ENCODE measurements at regions not wholly inside any gene's neighbourhood (a gene's known extent, or its start where the extent isn't known, plus 50 kb on each side); places are given as distances from the start of the nearest gene placed in this dataset.

- TF ChIP-seq EZH2 (IDR thresholded peaks at IDR 0.05; ENCODE audit: borderline replicate concordance, low read depth, low read length, severe bottlenecking) (no peak), CTCF (IDR thresholded peaks at IDR 0.05; ENCODE audit: borderline replicate concordance, extremely low read depth, low read length, poor library complexity, severe bottlenecking) (no peak)
Observed at GRCh38 chr15:97194750-97195149, 765.8 kb upstream of the ARRDC4 start.
